ENCODE measurements at regions not wholly inside any gene's neighbourhood (a gene's known extent, or its start where the extent isn't known, plus 50 kb on each side); places are given as distances from the start of the nearest gene placed in this dataset.

GRCh38 chr5:98500811-98501210 is 272.7 kb upstream of the RGMB start:
- H3K27me3 Mint-ChIP-seq = peaks cover 4% of the 10 kb centered on the region
- no peak overlapping the region for H3K4me3 Mint-ChIP-seq
- TF ChIP-seq, protein P1, sequence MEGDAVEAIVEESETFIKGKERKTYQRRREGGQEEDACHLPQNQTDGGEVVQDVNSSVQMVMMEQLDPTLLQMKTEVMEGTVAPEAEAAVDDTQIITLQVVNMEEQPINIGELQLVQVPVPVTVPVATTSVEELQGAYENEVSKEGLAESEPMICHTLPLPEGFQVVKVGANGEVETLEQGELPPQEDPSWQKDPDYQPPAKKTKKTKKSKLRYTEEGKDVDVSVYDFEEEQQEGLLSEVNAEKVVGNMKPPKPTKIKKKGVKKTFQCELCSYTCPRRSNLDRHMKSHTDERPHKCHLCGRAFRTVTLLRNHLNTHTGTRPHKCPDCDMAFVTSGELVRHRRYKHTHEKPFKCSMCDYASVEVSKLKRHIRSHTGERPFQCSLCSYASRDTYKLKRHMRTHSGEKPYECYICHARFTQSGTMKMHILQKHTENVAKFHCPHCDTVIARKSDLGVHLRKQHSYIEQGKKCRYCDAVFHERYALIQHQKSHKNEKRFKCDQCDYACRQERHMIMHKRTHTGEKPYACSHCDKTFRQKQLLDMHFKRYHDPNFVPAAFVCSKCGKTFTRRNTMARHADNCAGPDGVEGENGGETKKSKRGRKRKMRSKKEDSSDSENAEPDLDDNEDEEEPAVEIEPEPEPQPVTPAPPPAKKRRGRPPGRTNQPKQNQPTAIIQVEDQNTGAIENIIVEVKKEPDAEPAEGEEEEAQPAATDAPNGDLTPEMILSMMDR (IDR thresholded peaks at IDR 0.05) = no peak
- no peak for TF ChIP-seq EZH2 (IDR thresholded peaks at IDR 0.05; ENCODE audit: borderline replicate concordance, insufficient read depth, low read depth, low read length, poor library complexity, severe bottlenecking)
- H3K27ac ChIP-seq (ENCODE audit: low read length in 2 of 2) = no peak overlapping the region
- no peak overlapping the region for H3K4me3 ChIP-seq (ENCODE audit: control extremely low read depth in 1 of 5, extremely low read depth in 1 of 5, insufficient read depth in 1 of 5, low read depth in 2 of 5, low read length in 4 of 5)
- H3K4me2 ChIP-seq (replicated peaks; ENCODE audit: low read depth, low read length, poor library complexity, severe bottlenecking) = no peak overlapping the region
- peaks cover 3% of the 10 kb centered on the region for H3K9me3 Mint-ChIP-seq (ENCODE audit: insufficient read depth)
- no peaks in the 10 kb centered on the region for H3K4me1 Mint-ChIP-seq
- POLR2A ChIA-PET = no interaction called here
- intact Hi-C loops (cut with micrococcal nuclease) = no loop called here
- H3K9ac ChIP-seq (ENCODE audit: low read length) = no peak overlapping the region
- no peaks in the 10 kb centered on the region for H3K27me3 ChIP-seq (replicated peaks in 1 of 4; ENCODE audit: control extremely low read depth in 1 of 4, control insufficient read depth in 3 of 4, insufficient read depth in 4 of 4, low read length in 3 of 4)
- H3K79me2 ChIP-seq (ENCODE audit: control insufficient read depth, insufficient read depth, low read length) = no peaks in the 10 kb centered on the region
- no peaks in the 10 kb centered on the region for H3K4me1 ChIP-seq (ENCODE audit: control insufficient read depth in 2 of 2, insufficient read depth in 2 of 2, low read length in 2 of 2)
- H4K20me1 ChIP-seq (ENCODE audit: control insufficient read depth, insufficient read depth, low read length, poor library complexity, severe bottlenecking) = no peaks in the 10 kb centered on the region
- DNase-seq (no peak), ATAC-seq (ENCODE audit: low read depth) (no peak)
- CTCF ChIA-PET = no interaction called here
- no peaks in the 10 kb centered on the region for H3K36me3 ChIP-seq (replicated peaks in 1 of 2; ENCODE audit: control extremely low read depth in 1 of 2, control insufficient read depth in 1 of 2, extremely low read depth in 1 of 2, insufficient read depth in 2 of 2, low read length in 1 of 2)
- no peaks in the 10 kb centered on the region for H3K9me3 ChIP-seq (ENCODE audit: control extremely low read depth in 1 of 3, control insufficient read depth in 2 of 3, insufficient read depth in 1 of 3, low read length in 2 of 3)
- no peak overlapping the region for H2AFZ ChIP-seq (ENCODE audit: insufficient read depth, low read depth, low read length, poor library complexity, severe bottlenecking)
- WGBS (ENCODE audit: insufficient coverage) = no CpG with 5 or more reads among the region's 3 CpGs
- H3K27ac Mint-ChIP-seq = no peak overlapping the region

GRCh38 chr5:98503616-98504015 is 269.8 kb upstream of the RGMB start:
- WGBS (ENCODE audit: insufficient coverage) = 67% methylated on average over 1 of the region's 2 CpGs
- TF ChIP-seq, protein P1 (IDR thresholded peaks at IDR 0.05) = no peak
- TF ChIP-seq EZH2 (IDR thresholded peaks at IDR 0.05; ENCODE audit: borderline replicate concordance, insufficient read depth, low read depth, low read length, poor library complexity, severe bottlenecking) = no peak
- Histone ChIP-seq H3K9ac (ENCODE audit: low read length) (no peak overlapping the region), H3K27me3 (replicated peaks in 1 of 4; ENCODE audit: control extremely low read depth in 1 of 4, control insufficient read depth in 3 of 4, insufficient read depth in 4 of 4, low read length in 3 of 4) (no peaks in the 10 kb centered on the region), H3K36me3 (replicated peaks in 1 of 2; ENCODE audit: control extremely low read depth in 1 of 2, control insufficient read depth in 1 of 2, extremely low read depth in 1 of 2, insufficient read depth in 2 of 2, low read length in 1 of 2) (no peaks in the 10 kb centered on the region), H2AFZ (ENCODE audit: insufficient read depth, low read depth, low read length, poor library complexity, severe bottlenecking) (no peak overlapping the region), H3K4me1 (ENCODE audit: control insufficient read depth in 2 of 2, insufficient read depth in 2 of 2, low read length in 2 of 2) (no peaks in the 10 kb centered on the region), H3K27ac (ENCODE audit: low read length in 2 of 2) (no peak overlapping the region), H3K79me2 (ENCODE audit: control insufficient read depth, insufficient read depth, low read length) (no peaks in the 10 kb centered on the region), H3K4me2 (replicated peaks; ENCODE audit: low read depth, low read length, poor library complexity, severe bottlenecking) (no peak overlapping the region), H4K20me1 (ENCODE audit: control insufficient read depth, insufficient read depth, low read length, poor library complexity, severe bottlenecking) (no peaks in the 10 kb centered on the region), H3K4me3 (ENCODE audit: control extremely low read depth in 1 of 5, extremely low read depth in 1 of 5, insufficient read depth in 1 of 5, low read depth in 2 of 5, low read length in 4 of 5) (no peak overlapping the region), H3K9me3 (ENCODE audit: control extremely low read depth in 1 of 3, control insufficient read depth in 2 of 3, insufficient read depth in 1 of 3, low read length in 2 of 3) (no peaks in the 10 kb centered on the region)
- no peak for DNase-seq
- H3K9me3 Mint-ChIP-seq (ENCODE audit: insufficient read depth) = peaks cover 2% of the 10 kb centered on the region
- ChIA-PET CTCF (no interaction called here), POLR2A (no interaction called here)
- no peak for ATAC-seq (ENCODE audit: low read depth)
- intact Hi-C loops (cut with micrococcal nuclease) = no loop called here
- no peaks in the 10 kb centered on the region for H3K4me1 Mint-ChIP-seq
- peaks cover 4% of the 10 kb centered on the region for H3K27me3 Mint-ChIP-seq
- H3K4me3 Mint-ChIP-seq = no peak overlapping the region
- no peak overlapping the region for H3K27ac Mint-ChIP-seq
